Endometrium (tissue), 2 donors: ENCODE measurements at regions not wholly inside any gene's neighbourhood (a gene's known extent, or its start where the extent isn't known, plus 50 kb on each side); places are given as distances from the start of the nearest gene placed in this dataset.
"Not testable (repeated sequence)": the region's sequence is repeated elsewhere in the genome, so short reads cannot be mapped to it uniquely, and the experiment has no call there.

Source experiments
- FAIRE-seq: peaks from 2 replicates; lab custom pipeline; 2012; peaks lifted over from hg19 to GRCh38; lab: Jason Lieb, UNC
- donor health status: control.
- donor health status: control.

DNA sequence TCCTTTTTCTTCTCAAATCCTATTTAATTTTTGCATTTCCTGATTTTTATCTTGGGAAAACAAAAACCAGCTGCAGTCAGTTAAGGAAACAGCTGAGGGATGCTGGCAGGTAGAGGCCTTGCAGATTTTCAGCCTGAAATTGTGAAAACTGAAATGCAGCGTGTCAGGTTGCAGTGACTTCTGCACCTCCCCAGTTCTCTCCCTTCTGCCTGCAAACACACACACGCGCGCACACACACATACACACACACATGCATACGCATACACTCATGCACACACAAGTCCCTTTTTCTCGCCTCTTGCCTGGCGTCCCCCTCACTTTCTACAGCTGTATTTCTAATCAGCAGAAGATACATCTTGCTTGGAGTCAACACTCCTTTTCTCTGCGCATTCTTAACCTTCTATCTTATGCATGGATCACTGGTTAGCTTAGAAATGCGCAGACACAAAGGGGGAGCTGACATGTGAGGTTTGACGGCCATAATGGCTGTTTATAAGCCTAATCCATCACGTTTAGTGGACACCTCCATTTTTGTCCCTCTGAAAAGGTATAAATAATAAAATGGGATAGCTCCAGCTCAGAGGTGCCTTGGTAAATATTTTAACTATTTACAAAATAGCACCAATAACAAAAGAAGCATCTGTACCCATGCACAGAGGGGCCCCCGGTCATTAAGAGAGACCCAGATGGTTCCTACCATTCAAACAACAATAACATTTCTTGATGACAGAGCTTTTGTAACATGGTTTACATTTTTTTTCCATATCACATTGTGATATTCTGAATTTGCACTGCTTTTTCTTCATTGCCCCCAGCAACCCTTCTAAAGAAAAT lies 392.1 kb upstream of the SALL1 start:
- FAIRE-seq, result no peak

DNA sequence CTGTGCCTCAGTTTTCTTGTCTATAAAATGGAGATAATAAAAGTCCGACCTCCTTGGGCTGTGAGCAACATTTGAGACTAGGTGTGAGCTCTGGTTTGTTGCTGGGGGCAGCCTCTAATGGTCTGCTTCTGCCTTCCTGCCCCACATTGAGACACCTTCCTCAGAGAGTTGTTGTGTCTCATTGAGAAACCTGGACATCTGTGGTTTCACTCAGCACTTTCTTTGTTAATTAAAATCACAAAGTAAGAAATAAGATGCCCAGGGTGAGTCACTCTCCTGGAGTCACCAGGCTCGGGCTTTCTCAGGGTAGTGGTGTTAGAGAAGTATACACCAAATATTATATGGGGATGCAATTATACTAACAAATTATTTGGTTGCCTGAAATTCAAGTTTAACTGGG lies 389.2 kb upstream of the SALL1 start:
- no peak for FAIRE-seq

DNA sequence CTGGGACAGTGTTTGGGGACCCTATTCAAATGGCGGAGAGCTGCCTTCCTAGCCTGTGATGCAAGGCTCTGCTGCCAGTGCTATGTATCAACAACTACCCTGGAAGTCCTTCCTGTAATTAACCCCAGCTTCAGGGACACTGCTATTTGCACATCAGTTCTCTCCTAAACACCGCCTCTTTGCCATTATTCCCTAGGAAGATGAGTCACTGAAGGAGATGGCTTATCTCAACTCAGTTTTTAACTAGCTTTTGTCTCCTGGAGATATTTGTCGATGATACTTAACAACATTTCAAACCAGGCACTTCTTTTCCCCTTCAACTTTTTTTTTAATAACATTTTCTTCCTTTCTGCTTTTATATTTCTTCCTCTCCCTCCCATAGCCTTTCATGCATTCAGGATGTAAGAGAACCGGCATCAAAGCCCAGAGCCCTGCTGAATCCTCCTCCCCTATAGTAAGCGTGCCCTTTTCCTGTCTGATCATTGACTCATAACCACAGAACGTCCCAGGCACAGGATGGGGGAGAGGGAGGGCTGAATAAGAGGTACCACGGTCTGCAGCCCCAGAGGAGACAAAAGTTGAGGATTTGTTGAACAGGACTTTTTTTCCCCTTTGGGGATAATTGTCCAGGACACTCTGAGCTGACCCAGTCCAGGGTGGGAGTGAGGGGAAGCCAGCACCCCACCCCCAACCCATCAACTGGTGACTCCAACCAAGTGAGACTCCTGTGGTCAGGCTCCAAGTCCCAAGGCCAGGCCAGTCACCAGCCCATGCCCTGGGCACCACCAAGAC lies 387.8 kb upstream of the SALL1 start:
- FAIRE-seq, result no peak

GRCh38 chr16:51535591-51535990 lies 384.5 kb upstream of the SALL1 start:
- no peak for FAIRE-seq

DNA sequence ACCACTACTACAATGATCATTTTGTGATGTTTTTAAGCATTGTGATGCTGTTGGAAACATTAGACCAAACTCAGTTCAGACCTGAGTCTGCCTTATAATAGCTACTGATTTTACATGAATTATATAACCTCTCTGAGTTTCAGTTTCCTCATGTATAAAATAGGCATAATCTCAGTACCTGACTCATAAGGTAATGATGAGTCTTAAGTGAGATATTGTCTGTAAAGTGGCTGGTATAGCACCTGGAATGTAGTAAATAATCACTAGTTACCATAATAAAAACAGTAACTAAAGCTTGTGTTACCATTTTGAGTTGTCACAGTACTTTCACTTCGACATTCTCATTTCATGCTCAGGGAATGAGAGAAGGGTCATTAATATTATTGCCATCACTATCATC lies 381.5 kb upstream of the SALL1 start:
- no peak for FAIRE-seq

GRCh38 chr16:51531271-51531670 lies 380.2 kb upstream of the SALL1 start:
- FAIRE-seq, result no peak

DNA sequence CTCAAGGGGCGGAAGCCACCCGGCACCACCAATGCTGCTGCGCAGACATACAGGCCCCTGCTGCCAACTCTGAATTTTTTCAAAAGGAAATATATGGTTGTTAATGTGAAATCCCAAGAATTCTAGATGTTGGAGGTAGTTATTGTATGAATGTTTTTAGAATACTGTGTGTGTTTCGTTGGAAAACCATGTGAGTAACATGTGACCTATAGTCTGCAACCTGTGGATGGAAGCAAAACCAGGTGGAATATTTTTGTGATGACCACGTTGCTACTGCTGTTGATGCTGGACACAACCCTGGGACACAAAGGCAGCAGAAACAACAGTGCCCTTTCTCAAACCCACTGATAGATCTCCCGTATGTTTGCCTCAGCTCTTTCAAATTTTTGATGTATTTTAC lies 376.3 kb upstream of the SALL1 start:
- FAIRE-seq, result no peak

- no peak for FAIRE-seq
These were observed 375.6 kb upstream of the SALL1 start for GRCh38 chr16:51526621-51527020.

DNA sequence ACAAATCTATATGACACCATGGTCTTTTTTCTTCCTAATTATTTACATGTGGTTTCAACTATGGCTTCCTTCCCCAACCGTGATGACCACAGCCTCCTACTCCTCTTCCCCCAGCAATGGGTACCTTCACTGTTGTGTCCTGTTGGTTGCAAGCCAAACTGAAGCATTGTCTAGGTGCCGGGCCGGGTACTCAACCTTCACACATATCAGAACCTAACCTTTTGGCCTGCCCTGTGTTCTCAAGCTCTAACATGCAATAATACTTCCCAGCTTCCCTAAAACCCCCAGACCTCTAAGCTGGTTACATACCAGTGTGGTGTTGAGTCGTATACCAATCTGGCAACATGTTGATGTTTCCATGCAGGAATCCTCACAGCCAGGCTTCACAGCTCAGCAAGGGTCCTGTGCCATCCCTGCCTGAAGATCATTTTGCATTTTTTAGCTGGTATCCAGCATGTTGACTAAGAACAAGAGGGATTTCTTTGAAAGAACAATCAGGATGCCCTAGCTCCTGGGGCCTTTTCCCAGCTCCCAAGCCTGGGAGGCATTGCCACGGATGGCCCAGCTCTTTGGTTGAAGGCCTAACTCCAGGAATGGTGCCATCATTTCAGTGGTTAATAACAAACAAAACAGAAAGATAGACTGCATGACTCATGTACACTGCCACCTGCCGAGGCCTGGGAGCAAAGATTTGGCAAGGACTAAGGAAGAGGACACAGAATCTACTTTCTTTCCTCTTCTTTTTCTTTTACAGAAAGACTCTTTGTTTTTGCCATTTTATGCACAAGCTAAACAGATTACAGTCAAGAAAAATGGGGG lies 373.7 kb upstream of the SALL1 start:
- FAIRE-seq, result no peak

GRCh38 chr16:51524070-51524469 lies 373.0 kb upstream of the SALL1 start:
- no peak for FAIRE-seq

DNA sequence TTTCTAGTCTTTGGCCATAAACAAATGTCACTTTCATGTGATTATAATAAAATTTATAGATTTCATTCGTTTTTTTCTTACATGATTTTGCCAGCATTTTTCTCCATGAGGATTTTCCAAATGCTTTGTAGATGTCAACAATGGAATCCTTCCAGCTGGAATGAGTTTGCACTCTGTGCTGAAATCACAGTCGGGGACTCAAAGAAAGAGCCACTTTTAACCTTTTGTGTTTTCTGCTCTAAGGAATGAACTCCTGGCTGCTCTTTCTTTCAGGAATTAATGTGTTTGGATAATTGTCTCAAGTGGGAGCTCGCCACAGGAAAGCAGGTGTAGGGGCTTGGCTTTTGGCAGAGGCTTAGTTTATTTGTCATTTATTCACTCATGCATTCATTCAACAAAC lies 372.3 kb upstream of the SALL1 start:
- peak; percentile 79 for FAIRE-seq

- FAIRE-seq, result no peak
These were observed 371.8 kb upstream of the SALL1 start for GRCh38 chr16:51522902-51523301.

- FAIRE-seq, result not testable (repeated sequence)
These were observed 365.9 kb upstream of the SALL1 start for GRCh38 chr16:51516960-51517359.

DNA sequence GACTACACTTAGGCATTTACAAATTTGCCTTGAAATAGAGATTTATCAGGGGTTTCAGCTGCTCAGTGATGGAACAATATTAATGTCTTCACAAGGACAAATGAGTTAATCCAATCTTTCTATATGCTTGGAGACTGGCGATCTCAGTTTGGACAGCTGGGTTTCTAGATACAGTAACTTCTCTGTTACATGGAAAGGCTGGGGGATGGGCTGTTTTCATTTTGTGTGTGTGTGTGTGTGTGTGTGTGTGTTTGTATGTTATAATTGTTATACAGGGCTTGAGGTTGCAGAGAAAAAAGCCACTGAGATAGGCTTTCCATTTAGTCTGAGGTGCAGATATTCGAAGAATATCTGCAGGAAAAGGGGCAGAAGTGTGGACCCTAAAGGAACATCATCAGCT lies 359.3 kb upstream of the SALL1 start:
- FAIRE-seq, result no peak

DNA sequence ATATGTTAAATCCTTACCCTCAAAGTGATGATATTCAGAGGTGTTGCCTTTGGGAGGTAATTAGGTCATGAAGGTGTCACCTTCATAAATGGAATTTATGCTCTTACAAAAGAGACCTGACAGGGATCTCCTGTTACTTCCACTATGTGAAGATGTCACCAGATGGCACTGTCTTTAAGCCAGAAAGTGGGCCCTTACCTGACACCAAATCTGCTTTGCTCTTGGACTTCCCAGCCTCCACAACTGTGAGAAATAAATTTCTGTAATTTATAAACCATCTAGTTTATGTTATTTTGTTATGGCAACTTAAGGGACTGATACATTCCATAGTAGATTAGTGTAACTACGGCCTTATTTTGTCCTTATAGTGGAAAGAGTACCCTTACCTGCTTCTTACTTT lies 358.3 kb upstream of the SALL1 start:
- FAIRE-seq, result no peak

DNA sequence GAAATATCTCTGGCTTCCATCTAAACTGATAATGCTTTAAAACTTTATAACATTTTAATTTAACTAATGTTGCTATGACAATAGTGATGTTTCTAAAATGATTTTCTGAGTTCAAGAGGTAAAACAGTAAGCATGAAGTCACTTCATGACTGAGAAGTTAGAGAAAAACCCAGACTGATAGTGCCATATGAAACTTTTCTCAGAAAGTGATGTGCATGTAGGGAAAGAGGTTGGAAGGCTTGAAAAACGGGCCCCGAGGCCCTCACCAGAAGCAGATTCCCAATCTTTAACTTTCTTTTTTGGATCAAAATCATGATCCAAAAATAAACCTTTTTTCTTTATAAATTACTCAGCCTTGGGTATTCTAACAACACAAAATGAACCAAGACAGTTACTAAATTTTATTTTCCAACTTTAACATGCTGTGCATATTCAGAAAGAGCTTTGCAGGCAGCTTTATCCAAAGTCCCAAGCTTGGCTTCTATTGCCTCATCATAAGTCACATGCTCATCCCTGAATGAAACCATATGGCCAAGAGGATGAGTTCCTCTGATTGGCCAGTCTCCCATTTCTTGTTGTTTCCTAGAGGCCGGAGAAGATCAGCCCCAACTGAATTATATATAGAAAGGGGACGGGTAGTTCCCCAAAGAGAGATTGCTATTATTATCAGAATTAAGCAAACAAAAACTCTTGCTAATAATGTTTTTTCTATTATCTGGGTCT lies 357.6 kb upstream of the SALL1 start:
- peak; percentile 58 for FAIRE-seq

DNA sequence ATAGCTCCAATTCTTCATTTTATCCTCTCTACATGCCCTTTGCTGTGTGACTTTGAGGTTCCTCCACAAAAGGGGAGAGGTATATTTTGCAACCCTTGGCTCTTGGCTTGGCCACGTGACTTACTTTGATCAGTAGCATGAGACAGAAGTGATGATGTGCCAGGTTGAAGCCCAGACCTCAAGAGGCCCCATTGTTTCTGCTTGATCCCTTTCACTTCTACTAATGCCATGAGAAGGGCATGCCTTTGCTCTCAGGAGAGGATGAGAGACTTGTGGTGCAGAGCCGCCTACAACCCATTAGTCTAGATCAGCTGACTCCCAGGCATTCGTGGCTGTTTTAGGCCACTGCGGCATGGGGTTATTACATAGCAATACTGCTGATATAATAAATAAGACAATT lies 356.2 kb upstream of the SALL1 start:
- no peak for FAIRE-seq

DNA sequence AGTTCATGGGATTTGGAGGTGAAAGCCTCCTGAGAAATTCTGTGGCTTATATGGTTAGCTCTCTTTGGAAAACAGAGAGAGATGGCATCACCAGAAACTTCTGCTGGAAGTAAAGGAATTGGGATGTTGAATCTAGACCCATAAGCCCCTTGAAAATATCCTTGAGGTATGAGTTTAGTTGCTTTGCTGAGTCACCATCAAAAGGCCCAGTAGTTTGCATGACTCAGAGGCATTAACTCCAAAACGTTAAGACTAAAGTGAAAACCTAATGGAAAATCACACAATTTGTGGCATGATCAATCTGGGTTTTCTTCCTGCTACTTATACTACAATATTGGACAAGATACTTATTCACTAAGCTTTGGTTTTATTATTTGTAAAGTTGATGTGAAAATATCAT lies 349.2 kb upstream of the SALL1 start:
- FAIRE-seq, result no peak

- FAIRE-seq, result no peak
These were observed 346.6 kb upstream of the SALL1 start for GRCh38 chr16:51497541-51498211.

- no peak for FAIRE-seq
These were observed 339.8 kb upstream of the SALL1 start for GRCh38 chr16:51490866-51491265.

GRCh38 chr16:51487880-51488279 lies 336.8 kb upstream of the SALL1 start:
- no peak for FAIRE-seq
